Liver (tissue), 3 donors: ENCODE measurements at regions not wholly inside any gene's neighbourhood (a gene's known extent, or its start where the extent isn't known, plus 50 kb on each side); places are given as distances from the start of the nearest gene placed in this dataset.

Source experiments
- ATF3 ChIP-seq: IDR thresholded peaks from 2 replicates; pipeline ENCODE4 v1.6.1; 2016; ENCODE audit warnings: antibody characterized with exemption
- CTCF ChIP-seq: fragments of 150-350 bp; IDR thresholded peaks from 2 replicates; pipeline ENCODE4 v1.5.1; 2017; ENCODE audit warnings: improper control_type of control experiment, low read depth, low read length; ENCODE audit not compliant: missing input control
- EGR1 ChIP-seq, 2 donors: IDR thresholded peaks; 2 replicates each; pipeline ENCODE4 v1.6.1; 2016 to 2018; ENCODE audit warnings: antibody characterized with exemption in 2 of 2, low read depth in 2 of 2
- FOXA2 ChIP-seq: IDR thresholded peaks from 2 replicates; pipeline ENCODE4 v1.6.1; 2016; ENCODE audit warnings: antibody characterized with exemption
- GABPA ChIP-seq, 2 donors: IDR thresholded peaks in 1 of 2; conservative IDR thresholded peaks in 1 of 2; 2 replicates each; pipeline ENCODE4 v1.6.1; 2016; ENCODE audit warnings: antibody characterized with exemption in 2 of 2, mild to moderate bottlenecking in 1 of 2, moderate library complexity in 1 of 2
- HNF4G ChIP-seq: IDR thresholded peaks from 2 replicates; pipeline ENCODE4 v1.6.1; 2016; ENCODE audit warnings: antibody characterized with exemption
- JUND ChIP-seq, 2 donors: IDR thresholded peaks; 2 replicates each; pipeline ENCODE4 v1.6.1; 2016; ENCODE audit warnings: antibody characterized with exemption in 2 of 2
- REST ChIP-seq: IDR thresholded peaks from 2 replicates; pipeline ENCODE4 v1.6.1; 2016; ENCODE audit warnings: antibody characterized with exemption, mild to moderate bottlenecking
- SP1 ChIP-seq: IDR thresholded peaks from 2 replicates; pipeline ENCODE4 v1.6.1; 2018; ENCODE audit warnings: antibody characterized with exemption, mild to moderate bottlenecking
- TAF1 ChIP-seq: conservative IDR thresholded peaks from 2 replicates; pipeline ENCODE4 v1.6.1; 2016; ENCODE audit warnings: antibody characterized with exemption, mild to moderate bottlenecking
- YY1 ChIP-seq: IDR thresholded peaks from 2 replicates; pipeline ENCODE4 v1.6.1; 2016; ENCODE audit warnings: antibody characterized with exemption, mild to moderate bottlenecking
- ZBTB33 ChIP-seq: IDR thresholded peaks from 2 replicates; pipeline ENCODE4 v1.6.1; 2016; ENCODE audit warnings: antibody characterized with exemption
- donor health status: healthy.
- donor health status: healthy.

- TF ChIP-seq ZBTB33, result no peak
- TF ChIP-seq SP1, result no peak
- no peak for TF ChIP-seq CTCF
- no peak for TF ChIP-seq REST
- no peak for TF ChIP-seq FOXA2
- no peak for TF ChIP-seq ATF3
- TF ChIP-seq YY1, result no peak
- TF ChIP-seq HNF4G, result no peak
- TF ChIP-seq JUND (IDR thresholded peaks at IDR 0.05), result no peak
- TF ChIP-seq TAF1, result no peak
- TF ChIP-seq GABPA (IDR thresholded peaks at IDR 0.05 in 1 of 2, conservative IDR thresholded peaks at IDR 0.05 in 1 of 2), result no peak
- TF ChIP-seq EGR1 (IDR thresholded peaks at IDR 0.05; ENCODE audit: low read depth in 2 of 2), result no peak
Observed at GRCh38 chr1:14479865-14480264, 118.6 kb upstream of the KAZN start.
